Panc1 (cell line): ENCODE measurements at regions not wholly inside any gene's neighbourhood (a gene's known extent, or its start where the extent isn't known, plus 50 kb on each side); places are given as distances from the start of the nearest gene placed in this dataset.

Source experiments
- POLR2AphosphoS5 ChIP-seq: IDR thresholded peaks from 2 replicates; pipeline ENCODE4 v1.6.1; 2012; ENCODE audit warnings: mild to moderate bottlenecking, low read depth, low read length, moderate library complexity
- SIN3A ChIP-seq: IDR thresholded peaks from 2 replicates; pipeline ENCODE4 v1.6.1; 2012; ENCODE audit warnings: low read depth, mild to moderate bottlenecking, low read length, moderate library complexity, borderline replicate concordance; ENCODE audit not compliant: insufficient read depth
- TCF7L2 ChIP-seq: IDR thresholded peaks from 2 replicates; pipeline ENCODE4 v1.6.1; 2011; ENCODE audit warnings: mild to moderate bottlenecking, low read depth, low read length, inconsistent platforms
- TF ChIP-seq, protein P1 (sequence below): fragments of 450-650 bp; IDR thresholded peaks from 2 replicates; pipeline ENCODE4 v1.5.1; 2017; ENCODE audit warnings: mild to moderate bottlenecking
- TF ChIP-seq, protein P2 (sequence below), 2 experiments: IDR thresholded peaks; 2 replicates each; pipeline ENCODE4 v1.6.1; 2011 to 2012; ENCODE audit warnings: low read depth in 2 of 2, control low read depth in 1 of 2, low read length in 1 of 2, mild to moderate bottlenecking in 1 of 2, moderate library complexity in 1 of 2; ENCODE audit not compliant: insufficient read depth in 1 of 2

DNA sequence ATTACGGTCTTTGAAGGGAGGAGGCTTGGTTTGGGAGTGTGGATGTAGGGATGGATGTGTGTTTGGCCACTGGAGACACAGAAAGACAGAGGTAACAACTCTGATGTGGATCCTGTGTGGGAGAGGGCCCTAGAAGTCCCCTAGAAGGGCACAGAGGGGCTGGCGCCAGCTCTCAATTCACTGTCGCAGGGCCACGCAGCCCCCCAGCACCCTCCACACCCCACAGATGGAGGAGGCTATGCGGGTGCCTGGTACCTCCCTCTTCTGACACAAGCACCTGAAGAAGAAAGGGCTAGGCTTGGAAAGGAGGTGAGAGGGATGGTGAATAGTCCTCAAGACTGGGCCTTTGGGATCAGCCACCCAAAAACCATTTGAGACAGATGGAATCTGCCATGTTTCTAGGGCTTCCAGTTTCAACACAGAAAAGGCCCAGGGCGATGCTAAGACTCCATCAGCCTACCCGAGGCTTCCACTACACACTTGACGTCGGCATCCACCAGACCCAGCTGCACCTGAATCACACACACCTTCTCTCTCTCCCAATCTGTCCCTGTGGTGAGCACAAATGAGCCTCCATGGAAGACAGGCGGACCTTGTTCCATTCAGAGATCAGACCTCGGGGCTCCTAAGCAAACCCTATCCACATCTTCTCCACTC lies 413.5 kb upstream of the HS6ST1 start:
- TF ChIP-seq POLR2AphosphoS5 (no peak), TCF7L2 (no peak), SIN3A (no peak)
- TF ChIP-seq, protein P1, sequence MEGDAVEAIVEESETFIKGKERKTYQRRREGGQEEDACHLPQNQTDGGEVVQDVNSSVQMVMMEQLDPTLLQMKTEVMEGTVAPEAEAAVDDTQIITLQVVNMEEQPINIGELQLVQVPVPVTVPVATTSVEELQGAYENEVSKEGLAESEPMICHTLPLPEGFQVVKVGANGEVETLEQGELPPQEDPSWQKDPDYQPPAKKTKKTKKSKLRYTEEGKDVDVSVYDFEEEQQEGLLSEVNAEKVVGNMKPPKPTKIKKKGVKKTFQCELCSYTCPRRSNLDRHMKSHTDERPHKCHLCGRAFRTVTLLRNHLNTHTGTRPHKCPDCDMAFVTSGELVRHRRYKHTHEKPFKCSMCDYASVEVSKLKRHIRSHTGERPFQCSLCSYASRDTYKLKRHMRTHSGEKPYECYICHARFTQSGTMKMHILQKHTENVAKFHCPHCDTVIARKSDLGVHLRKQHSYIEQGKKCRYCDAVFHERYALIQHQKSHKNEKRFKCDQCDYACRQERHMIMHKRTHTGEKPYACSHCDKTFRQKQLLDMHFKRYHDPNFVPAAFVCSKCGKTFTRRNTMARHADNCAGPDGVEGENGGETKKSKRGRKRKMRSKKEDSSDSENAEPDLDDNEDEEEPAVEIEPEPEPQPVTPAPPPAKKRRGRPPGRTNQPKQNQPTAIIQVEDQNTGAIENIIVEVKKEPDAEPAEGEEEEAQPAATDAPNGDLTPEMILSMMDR = no peak
- TF ChIP-seq, protein P2, sequence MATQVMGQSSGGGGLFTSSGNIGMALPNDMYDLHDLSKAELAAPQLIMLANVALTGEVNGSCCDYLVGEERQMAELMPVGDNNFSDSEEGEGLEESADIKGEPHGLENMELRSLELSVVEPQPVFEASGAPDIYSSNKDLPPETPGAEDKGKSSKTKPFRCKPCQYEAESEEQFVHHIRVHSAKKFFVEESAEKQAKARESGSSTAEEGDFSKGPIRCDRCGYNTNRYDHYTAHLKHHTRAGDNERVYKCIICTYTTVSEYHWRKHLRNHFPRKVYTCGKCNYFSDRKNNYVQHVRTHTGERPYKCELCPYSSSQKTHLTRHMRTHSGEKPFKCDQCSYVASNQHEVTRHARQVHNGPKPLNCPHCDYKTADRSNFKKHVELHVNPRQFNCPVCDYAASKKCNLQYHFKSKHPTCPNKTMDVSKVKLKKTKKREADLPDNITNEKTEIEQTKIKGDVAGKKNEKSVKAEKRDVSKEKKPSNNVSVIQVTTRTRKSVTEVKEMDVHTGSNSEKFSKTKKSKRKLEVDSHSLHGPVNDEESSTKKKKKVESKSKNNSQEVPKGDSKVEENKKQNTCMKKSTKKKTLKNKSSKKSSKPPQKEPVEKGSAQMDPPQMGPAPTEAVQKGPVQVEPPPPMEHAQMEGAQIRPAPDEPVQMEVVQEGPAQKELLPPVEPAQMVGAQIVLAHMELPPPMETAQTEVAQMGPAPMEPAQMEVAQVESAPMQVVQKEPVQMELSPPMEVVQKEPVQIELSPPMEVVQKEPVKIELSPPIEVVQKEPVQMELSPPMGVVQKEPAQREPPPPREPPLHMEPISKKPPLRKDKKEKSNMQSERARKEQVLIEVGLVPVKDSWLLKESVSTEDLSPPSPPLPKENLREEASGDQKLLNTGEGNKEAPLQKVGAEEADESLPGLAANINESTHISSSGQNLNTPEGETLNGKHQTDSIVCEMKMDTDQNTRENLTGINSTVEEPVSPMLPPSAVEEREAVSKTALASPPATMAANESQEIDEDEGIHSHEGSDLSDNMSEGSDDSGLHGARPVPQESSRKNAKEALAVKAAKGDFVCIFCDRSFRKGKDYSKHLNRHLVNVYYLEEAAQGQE (IDR thresholded peaks at IDR 0.05; ENCODE audit: insufficient read depth in 1 of 2, low read depth in 2 of 2, low read length in 1 of 2) = no peak
